NB4 (cell line): ENCODE measurements at regions not wholly inside any gene's neighbourhood (a gene's known extent, or its start where the extent isn't known, plus 50 kb on each side); places are given as distances from the start of the nearest gene placed in this dataset.

Source experiments
- POLR2A ChIP-seq: IDR thresholded peaks from 2 replicates; pipeline ENCODE4 v1.6.1; 2011; ENCODE audit warnings: mild to moderate bottlenecking; ENCODE audit not compliant: insufficient read length; ENCODE audit errors: extremely low read depth
- TF ChIP-seq, protein P1 (sequence below): IDR thresholded peaks from one replicate; pipeline ENCODE4 v1.5.1; 2012; ENCODE audit warnings: low read depth, low read length

DNA sequence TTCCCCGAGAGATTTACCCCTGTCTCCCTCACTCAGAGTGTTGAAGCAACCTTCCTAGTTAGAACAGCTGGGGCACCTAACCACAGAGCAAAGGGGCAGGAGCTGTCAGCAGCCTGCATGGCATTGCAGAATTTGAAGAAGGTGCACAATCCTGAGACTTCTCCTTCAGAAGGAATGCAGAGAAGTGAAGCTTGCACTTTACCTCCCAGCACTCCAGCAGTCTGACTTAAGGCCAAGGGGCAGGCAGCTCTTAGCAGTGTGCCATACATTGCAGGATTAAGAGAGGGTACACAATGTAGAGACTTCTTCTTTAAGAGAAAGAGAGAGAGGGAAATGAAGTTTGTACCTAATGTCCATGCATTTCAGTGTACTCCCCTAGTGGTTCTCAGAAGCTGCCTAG lies 236.0 kb upstream of the FBXL7 start:
- TF ChIP-seq, protein P1, sequence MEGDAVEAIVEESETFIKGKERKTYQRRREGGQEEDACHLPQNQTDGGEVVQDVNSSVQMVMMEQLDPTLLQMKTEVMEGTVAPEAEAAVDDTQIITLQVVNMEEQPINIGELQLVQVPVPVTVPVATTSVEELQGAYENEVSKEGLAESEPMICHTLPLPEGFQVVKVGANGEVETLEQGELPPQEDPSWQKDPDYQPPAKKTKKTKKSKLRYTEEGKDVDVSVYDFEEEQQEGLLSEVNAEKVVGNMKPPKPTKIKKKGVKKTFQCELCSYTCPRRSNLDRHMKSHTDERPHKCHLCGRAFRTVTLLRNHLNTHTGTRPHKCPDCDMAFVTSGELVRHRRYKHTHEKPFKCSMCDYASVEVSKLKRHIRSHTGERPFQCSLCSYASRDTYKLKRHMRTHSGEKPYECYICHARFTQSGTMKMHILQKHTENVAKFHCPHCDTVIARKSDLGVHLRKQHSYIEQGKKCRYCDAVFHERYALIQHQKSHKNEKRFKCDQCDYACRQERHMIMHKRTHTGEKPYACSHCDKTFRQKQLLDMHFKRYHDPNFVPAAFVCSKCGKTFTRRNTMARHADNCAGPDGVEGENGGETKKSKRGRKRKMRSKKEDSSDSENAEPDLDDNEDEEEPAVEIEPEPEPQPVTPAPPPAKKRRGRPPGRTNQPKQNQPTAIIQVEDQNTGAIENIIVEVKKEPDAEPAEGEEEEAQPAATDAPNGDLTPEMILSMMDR: no peak
- no peak for TF ChIP-seq POLR2A
